Lung (tissue), 11 donors: ENCODE measurements at regions not wholly inside any gene's neighbourhood (a gene's known extent, or its start where the extent isn't known, plus 50 kb on each side); places are given as distances from the start of the nearest gene placed in this dataset.

Experiments
- ATAC-seq: fragments of 200-7000 bp; cut with Tn5 transposase; one replicate; pipeline ENCODE4 v1.9.1; 2020; ENCODE audit warnings: moderate number of reproducible peaks; ENCODE audit not compliant: insufficient read depth, low FRiP score
- DNase-seq, 3 donors: peaks; one replicate each; pipeline ENCODE4 v3.0.0-alpha.2; 2013 to 2017
- H3K27ac ChIP-seq, 2 donors: one replicate each; pipeline ENCODE4 v1.5.1; 2013; ENCODE audit warnings: mild to moderate bottlenecking in 2 of 2, moderate library complexity in 2 of 2, control low read depth in 1 of 2, inconsistent platforms in 1 of 2, low read depth in 1 of 2, low read length in 1 of 2
- H3K27me3 ChIP-seq, 3 donors: one replicate each; pipeline ENCODE4 v1.5.1; 2013; ENCODE audit warnings: low read length in 2 of 3; ENCODE audit not compliant: control insufficient read depth in 3 of 3, insufficient read depth in 3 of 3
- H3K36me3 ChIP-seq, 4 donors: one replicate each; pipeline ENCODE4 v1.5.1; 2013; ENCODE audit warnings: low read length in 4 of 4, mild to moderate bottlenecking in 1 of 4, moderate library complexity in 1 of 4; ENCODE audit not compliant: control insufficient read depth in 4 of 4, insufficient read depth in 4 of 4
- H3K4me1 ChIP-seq, 5 donors: one replicate each; pipeline ENCODE4 v1.5.1; 2013; ENCODE audit warnings: low read length in 5 of 5, mild to moderate bottlenecking in 2 of 5, moderate library complexity in 1 of 5; ENCODE audit not compliant: control insufficient read depth in 5 of 5, insufficient read depth in 5 of 5
- H3K4me3 ChIP-seq: one replicate; pipeline ENCODE4 v1.5.1; 2013; ENCODE audit warnings: mild to moderate bottlenecking, control low read depth, moderate library complexity
- H3K9ac ChIP-seq, 2 donors: one replicate each; pipeline ENCODE4 v1.5.1; 2013; ENCODE audit warnings: low read length in 2 of 2, control low read depth in 1 of 2; ENCODE audit not compliant: insufficient read depth in 1 of 2
- H3K9me3 ChIP-seq, 4 donors: one replicate each; pipeline ENCODE4 v1.5.1; 2013; ENCODE audit warnings: low read length in 3 of 4, mild to moderate bottlenecking in 1 of 4, moderate library complexity in 1 of 4; ENCODE audit not compliant: control insufficient read depth in 4 of 4, insufficient read depth in 3 of 4
- CTCF ChIP-seq: IDR thresholded peaks from 2 replicates; pipeline ENCODE4 v1.5.1; 2012; ENCODE audit warnings: mild to moderate bottlenecking; ENCODE audit errors: control extremely low read depth, extremely low read depth
- WGBS, 2 donors: extraction: QIAGEN DNeasy Blood & Tissue Kit; methylation state at CpG; one replicate each; pipeline ENCODE4 v1.1.7; 2013; 5-methylcytosine and 5-hydroxymethylcytosine counted together
- donor health status: control.
- donor health status: control.
- donor health status: Bipolar disorder and iron deficiency.
- donor health status: healthy.
- donor health status: DM: yes; HTN: yes; CAD: no.

GRCh38 chr2:215756346-215756730, 257.0 kb downstream of the MREG start:
- no peak overlapping the region for H3K27ac ChIP-seq
- H3K4me3 ChIP-seq: no peak overlapping the region
- H3K4me1 ChIP-seq: peaks cover 0 to 52% (median 2%) of the 10 kb centered on the region in 5 donors
- DNase-seq: no peak
- H3K9me3 ChIP-seq: no peaks in the 10 kb centered on the region
- H3K9ac ChIP-seq: no peak overlapping the region
- ATAC-seq: no peak
- no peak for TF ChIP-seq CTCF
- WGBS, 2 donors: 76 to 86% methylated on average over 2 of the region's 2 CpGs
- no peaks in the 10 kb centered on the region for H3K27me3 ChIP-seq
- no peaks in the 10 kb centered on the region for H3K36me3 ChIP-seq

- no peak overlapping the region for H3K27ac ChIP-seq
- H3K4me3 ChIP-seq: no peak overlapping the region
- H3K4me1 ChIP-seq: peaks cover 0 to 52% (median 2%) of the 10 kb centered on the region in 5 donors
- H3K36me3 ChIP-seq: no peaks in the 10 kb centered on the region
- no peak for TF ChIP-seq CTCF
- no peaks in the 10 kb centered on the region for H3K27me3 ChIP-seq
- WGBS, 2 donors: 66 to 78% methylated on average over 4 of the region's 4 CpGs
- no peak overlapping the region for H3K9ac ChIP-seq
- ATAC-seq (no peak), DNase-seq (no peak)
- no peaks in the 10 kb centered on the region for H3K9me3 ChIP-seq
Observed at GRCh38 chr2:215755641-215756345, 257.6 kb downstream of the MREG start.

GRCh38 chr2:215754546-215754945, 258.8 kb downstream of the MREG start:
- Histone ChIP-seq H3K27ac (no peak overlapping the region), H3K36me3 (no peaks in the 10 kb centered on the region), H3K9me3 (no peaks in the 10 kb centered on the region), H3K4me3 (no peak overlapping the region), H3K27me3 (no peaks in the 10 kb centered on the region), H3K4me1 (peaks cover 0 to 52% (median 5%) of the 10 kb centered on the region in 5 donors), H3K9ac (no peak overlapping the region)
- WGBS, 2 donors: 67 to 73% methylated on average over 3 of the region's 3 CpGs
- no peak for TF ChIP-seq CTCF
- DNase-seq: no peak
- no peak for ATAC-seq

GRCh38 chr2:215753808-215754207, 259.5 kb downstream of the MREG start:
- DNase-seq (no peak), ATAC-seq (no peak)
- Histone ChIP-seq H3K27ac (no peak overlapping the region), H3K36me3 (no peaks in the 10 kb centered on the region), H3K4me1 (peaks cover 0 to 52% (median 5%) of the 10 kb centered on the region in 5 donors), H3K9ac (no peak overlapping the region), H3K27me3 (no peaks in the 10 kb centered on the region), H3K4me3 (no peak overlapping the region), H3K9me3 (no peaks in the 10 kb centered on the region)
- 73 to 88% methylated on average over 5 of the region's 5 CpGs for WGBS, 2 donors
- TF ChIP-seq CTCF: no peak
